GM12872 (cell line): ENCODE measurements at regions not wholly inside any gene's neighbourhood (a gene's known extent, or its start where the extent isn't known, plus 50 kb on each side); places are given as distances from the start of the nearest gene placed in this dataset.

Experiments
- TF ChIP-seq, protein P1 (sequence below): IDR thresholded peaks from 3 replicates; pipeline ENCODE4 v1.5.1; 2011; ENCODE audit warnings: low read depth, mild to moderate bottlenecking, low read length, moderate library complexity; ENCODE audit not compliant: insufficient read depth

- TF ChIP-seq, protein P1, sequence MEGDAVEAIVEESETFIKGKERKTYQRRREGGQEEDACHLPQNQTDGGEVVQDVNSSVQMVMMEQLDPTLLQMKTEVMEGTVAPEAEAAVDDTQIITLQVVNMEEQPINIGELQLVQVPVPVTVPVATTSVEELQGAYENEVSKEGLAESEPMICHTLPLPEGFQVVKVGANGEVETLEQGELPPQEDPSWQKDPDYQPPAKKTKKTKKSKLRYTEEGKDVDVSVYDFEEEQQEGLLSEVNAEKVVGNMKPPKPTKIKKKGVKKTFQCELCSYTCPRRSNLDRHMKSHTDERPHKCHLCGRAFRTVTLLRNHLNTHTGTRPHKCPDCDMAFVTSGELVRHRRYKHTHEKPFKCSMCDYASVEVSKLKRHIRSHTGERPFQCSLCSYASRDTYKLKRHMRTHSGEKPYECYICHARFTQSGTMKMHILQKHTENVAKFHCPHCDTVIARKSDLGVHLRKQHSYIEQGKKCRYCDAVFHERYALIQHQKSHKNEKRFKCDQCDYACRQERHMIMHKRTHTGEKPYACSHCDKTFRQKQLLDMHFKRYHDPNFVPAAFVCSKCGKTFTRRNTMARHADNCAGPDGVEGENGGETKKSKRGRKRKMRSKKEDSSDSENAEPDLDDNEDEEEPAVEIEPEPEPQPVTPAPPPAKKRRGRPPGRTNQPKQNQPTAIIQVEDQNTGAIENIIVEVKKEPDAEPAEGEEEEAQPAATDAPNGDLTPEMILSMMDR: no peak
Measured at GRCh38 chr2:128717758-128718710, 399.4 kb upstream of the HS6ST1 start.

GRCh38 chr2:128720080-128721022, 401.7 kb upstream of the HS6ST1 start:
- TF ChIP-seq, protein P1: 0 out of 3 replicates have a peak, but pooled peaks have one; percentile 1

DNA sequence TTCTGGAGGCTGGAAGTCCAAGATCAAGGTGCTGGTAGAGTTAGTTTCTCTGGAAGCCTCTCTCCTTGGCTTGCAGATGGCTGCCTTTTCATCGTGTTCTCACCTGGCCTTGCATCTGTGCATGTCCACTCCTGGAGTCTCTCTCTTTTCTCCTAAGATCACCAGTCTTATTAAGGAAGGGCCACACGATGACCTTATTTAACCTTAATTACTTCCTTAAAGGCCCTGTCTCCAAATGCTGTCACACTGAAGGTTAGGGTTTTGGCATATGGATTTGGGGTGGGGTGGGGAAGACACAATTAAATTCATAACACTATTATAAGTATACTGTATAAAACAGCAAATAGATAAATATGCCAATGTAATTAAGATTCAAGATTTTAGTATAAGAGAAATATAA, 402.4 kb upstream of the HS6ST1 start:
- TF ChIP-seq, protein P1: no peak

GRCh38 chr2:128722489-128722888, 403.8 kb upstream of the HS6ST1 start:
- TF ChIP-seq, protein P1: no peak

DNA sequence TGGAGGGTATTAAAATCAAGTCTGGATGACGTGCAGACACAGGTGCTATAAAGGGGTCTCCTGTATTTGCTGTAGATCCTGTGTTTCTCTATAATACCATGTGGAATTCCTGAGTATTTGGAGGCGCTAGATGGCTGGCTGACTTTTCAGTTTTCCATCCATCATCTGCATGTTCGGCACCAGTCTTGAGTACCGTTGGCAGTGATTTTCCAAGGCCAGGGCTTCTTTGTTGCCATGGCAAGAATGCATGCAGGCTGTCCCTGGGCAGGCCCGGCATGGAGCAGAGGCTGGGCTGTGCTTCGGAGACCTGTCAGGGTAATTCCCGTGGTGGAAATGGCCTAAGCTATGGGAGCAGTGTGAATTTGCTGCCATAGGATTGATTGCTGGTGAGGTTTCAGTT, 405.9 kb upstream of the HS6ST1 start:
- TF ChIP-seq, protein P1: no peak

DNA sequence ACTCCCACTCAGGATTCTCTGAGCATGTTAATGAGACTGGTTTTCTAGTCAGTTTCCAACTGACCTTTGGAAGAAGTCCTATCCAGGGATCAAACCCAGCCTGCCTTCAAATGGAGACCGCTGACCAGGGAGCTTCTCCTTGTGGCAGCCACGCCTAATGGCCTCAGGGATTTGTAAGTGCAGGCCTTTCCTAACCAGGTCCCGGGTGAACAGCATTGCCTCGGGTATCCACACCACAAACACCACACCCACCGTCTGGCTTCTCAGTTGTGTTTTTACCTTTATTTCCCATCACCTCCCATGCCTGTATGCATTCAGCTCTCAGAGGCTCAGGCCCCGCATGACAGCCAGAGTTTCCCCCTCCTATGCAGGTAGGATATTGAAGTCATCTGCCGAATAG, 406.3 kb upstream of the HS6ST1 start:
- TF ChIP-seq, protein P1: no peak

- TF ChIP-seq, protein P1: no peak
Measured at GRCh38 chr2:128726236-128726635, 407.6 kb upstream of the HS6ST1 start.
